Posterior vena cava (tissue), 2 donors: ENCODE measurements at regions not wholly inside any gene's neighbourhood (a gene's known extent, or its start where the extent isn't known, plus 50 kb on each side); places are given as distances from the start of the nearest gene placed in this dataset.

Source experiments
- DNase-seq: peaks from one replicate; pipeline ENCODE4 v3.0.0-alpha.2; 2020; ENCODE audit warnings: low spot score
- intact Hi-C, 2 donors: fragments of 100-400 bp; cut with DNase I; formaldehyde crosslinking; loops; one replicate each; pipeline versions ENCODE4 v1.14.1 to v1.14.2; 2022 to 2023
- donor health status: DM: yes; HTN: yes; CAD: no.
- donor health status: DM: yes; HTN: yes; CAD: no.

DNA sequence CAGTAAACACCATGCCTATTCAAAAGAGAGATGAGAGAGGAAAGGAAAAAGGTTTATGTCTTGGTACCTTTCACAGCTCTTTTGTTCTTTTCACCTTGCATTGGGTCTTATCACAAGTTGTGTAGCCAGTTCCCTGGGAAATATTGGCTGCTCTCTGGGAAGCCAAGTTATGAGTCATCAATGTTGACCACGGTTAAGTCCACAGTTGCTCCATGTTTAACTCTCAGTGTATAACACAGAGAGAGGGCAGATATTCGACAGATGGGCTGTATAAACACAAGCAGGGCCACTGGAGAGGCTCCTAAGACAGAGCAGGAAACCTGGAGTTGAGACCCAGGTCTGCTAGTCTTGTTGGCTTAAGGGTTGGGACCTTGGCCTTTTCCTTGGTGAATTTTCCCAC, 718.6 kb downstream of the QKI start:
- intact Hi-C loops: no loop called here
- DNase-seq: no peak

DNA sequence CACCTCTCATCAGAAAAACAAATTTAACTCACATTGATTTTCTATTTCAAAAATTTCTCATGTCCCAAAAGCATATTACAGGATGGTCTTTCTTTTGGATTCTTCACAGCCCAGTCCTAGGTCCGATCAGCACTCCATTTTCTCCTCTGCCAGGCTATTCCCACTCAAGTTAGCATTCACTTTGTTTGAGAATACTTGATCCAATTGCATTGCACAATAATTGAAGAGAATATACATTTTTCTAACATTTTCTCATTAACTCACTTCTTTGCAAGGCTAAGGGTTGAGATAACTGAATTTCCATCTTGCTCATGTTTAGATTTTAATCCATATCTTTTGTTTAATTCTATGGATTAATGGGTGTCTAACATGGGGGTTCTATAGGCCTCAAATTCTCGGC, 716.1 kb downstream of the QKI start:
- DNase-seq: no peak
- intact Hi-C loops: no loop called here

GRCh38 chr6:164130151-164130550, 715.6 kb downstream of the QKI start:
- intact Hi-C loops: no loop called here
- DNase-seq: no peak

GRCh38 chr6:164129218-164129617, 714.7 kb downstream of the QKI start:
- no peak for DNase-seq
- intact Hi-C loops: no loop called here

GRCh38 chr6:164128101-164128500, 713.6 kb downstream of the QKI start:
- intact Hi-C loops: no loop called here

DNA sequence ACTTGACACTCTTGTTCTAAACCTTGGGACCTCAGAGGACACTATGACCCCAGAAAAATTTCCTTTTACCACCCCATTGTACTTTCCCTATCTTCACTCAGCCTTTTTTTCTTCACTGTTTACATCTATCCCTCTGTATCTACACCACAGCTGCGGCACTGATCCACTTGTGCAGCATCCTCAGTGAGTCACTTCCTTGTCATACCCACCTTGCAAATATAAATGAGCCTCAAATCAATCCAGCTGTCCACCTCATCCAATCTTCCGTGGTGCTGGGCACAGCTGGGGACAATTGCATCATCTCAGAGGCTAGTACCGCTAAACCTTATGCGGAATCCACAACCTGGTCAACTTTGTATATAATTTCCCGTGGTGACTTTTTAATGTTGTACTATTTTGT, 710.5 kb downstream of the QKI start:
- intact Hi-C loops: no loop called here
- DNase-seq: no peak

More at GRCh38 chr6:164128101-164128500, 713.6 kb downstream of the QKI start:
- DNase-seq: no peak

DNA sequence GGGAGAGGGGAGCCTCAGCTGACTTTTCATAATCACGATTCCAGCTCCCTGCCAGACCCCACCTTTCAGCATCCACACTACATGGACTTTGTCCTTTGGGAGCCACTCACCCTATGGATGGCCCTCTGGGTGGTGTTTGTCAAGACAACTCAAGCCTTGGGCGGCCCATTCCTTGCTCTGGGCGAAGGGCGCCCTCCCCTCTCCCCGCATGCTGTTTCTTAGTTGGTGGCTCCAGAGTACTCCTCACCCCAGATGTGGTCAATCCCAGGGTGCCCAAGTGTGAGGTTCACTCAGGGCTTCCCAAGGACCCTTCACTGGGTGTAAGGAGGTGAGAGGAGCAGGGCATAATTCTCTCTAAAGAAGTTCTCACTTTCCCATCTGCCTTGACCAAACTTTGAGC, 710.0 kb downstream of the QKI start:
- intact Hi-C loops: no loop called here
- DNase-seq: no peak

- no peak for DNase-seq
- intact Hi-C loops: no loop called here
These were observed 707.6 kb downstream of the QKI start for GRCh38 chr6:164122109-164122508.

DNA sequence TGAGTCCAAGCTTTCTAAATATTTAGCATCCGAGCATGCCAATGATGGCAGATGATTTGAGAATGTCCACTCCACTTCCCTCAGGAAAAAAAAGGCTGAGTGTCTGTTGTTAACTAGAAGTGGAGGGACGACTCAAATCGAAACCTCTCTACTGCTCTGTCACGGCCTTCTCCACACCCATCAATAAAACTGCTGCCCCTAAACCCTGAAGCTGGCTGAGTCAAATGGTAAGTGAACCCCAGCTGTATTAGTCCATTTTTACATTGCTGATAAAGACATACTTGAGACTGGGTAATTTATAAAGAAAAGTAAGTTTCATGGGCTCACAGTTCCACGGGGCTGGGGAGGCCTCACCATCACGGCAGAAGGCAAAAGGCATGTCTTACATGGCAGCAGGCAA, 707.0 kb downstream of the QKI start:
- intact Hi-C loops: no loop called here
- DNase-seq: no peak

DNA sequence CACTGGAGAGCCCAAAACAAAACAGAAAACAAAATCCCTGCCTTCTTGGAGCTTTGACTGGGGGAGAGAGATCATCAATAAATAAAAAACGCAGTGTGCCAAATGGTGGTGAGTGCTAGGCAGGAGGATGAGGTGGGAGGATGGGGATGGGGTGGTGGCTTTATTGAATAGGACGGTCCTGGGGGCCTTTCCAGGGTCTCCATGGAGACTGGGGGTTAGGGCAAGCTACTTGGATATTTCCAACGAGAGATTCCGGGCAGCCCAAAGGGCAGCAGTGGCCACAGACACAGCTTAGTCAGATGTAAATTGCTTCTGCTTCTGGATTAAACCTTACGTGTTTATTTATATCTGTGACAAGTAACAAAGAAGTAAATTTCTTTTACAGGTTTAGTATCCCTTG, 700.1 kb downstream of the QKI start:
- no peak for DNase-seq
- intact Hi-C loops: no loop called here

DNA sequence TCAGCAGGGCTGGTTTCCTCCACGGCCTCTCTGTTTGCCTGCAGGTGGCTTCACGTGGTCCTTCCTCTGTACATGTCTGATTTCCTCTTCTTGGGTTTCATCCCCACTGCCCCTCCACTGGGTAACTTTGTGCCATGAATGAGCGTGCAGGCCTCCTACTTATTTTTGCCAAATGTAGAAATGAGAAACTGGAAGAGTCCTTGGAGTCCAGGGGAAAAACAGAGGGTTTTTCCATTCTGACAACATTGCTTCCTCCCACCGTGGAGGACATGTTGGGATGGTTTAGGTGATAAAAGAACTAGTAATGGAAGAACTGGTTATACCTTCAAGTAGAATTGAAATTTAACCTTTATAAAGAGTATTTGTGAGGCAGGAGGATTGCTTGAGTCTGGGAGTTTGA, 699.5 kb downstream of the QKI start:
- intact Hi-C loops: no loop called here
- no peak for DNase-seq

GRCh38 chr6:164113637-164114036, 699.1 kb downstream of the QKI start:
- intact Hi-C loops: no loop called here
- DNase-seq: no peak

- DNase-seq: no peak
- intact Hi-C loops: no loop called here
These were observed 695.2 kb downstream of the QKI start for GRCh38 chr6:164109770-164110140.

DNA sequence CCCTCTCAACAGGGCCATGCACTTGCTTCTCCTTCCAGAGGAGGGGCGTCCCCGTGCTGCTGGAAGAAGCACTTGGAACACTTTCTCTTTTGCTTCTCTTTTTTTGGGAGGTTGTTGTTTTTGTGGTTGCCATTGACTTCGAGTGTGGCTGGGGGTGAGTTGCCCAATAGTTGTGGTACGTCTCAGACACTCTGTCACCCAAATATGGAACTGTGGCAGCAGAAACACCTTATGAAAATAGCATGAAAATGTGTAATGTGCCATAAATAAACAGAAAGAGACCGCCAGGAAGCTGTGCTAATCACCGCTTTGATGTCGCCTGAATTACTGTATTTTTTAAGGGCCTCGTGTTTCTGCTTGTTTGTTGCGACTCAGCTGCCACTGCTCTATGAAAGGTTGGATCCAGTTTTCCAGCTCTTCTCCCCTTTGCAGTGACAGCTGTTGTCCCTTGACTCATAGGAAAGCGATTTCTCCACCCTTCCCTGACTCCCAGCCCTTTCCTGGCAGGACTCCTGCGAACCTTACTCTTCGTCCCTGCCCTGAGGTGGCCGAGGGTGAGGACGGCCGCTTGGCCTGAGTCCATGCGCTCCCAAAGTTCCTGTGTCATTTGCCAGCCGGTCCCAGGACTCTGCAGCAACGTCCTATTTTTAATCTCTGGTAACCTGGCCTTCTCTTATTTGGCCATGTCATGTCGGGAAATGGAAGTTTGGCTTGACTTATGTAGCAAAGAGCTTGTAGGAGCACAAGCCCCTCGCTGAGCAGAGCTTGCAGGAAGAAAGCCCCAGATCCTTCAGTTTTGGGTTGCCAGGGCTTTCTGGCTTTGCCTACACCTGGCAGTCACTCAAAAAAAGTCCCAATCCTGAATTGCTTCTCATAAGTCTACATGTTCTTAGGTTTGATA, 694.6 kb downstream of the QKI start:
- peak; percentile 87 for DNase-seq
- intact Hi-C loops: no loop called here

DNA sequence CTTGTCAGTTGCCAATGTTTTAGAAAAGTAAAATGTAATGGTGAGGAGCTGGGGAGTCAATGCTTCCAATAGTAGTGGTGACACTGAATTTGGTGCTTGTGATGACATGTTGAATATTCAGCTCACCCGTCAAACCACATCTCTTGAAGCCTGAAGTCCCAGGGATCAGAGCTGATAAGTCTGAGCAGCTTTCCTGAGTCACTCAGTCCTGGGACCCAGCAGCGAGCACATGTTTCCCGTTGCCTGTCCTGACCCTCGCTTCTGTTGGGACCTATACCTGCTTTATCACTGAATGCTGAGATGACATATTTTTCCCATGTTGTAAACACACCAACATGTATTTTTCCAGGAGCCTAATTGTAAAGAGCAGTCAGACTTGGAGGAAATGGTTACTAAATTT, 693.6 kb downstream of the QKI start:
- DNase-seq: no peak
- intact Hi-C loops: no loop called here

GRCh38 chr6:164107297-164107995, 692.9 kb downstream of the QKI start:
- intact Hi-C loops: no loop called here

DNA sequence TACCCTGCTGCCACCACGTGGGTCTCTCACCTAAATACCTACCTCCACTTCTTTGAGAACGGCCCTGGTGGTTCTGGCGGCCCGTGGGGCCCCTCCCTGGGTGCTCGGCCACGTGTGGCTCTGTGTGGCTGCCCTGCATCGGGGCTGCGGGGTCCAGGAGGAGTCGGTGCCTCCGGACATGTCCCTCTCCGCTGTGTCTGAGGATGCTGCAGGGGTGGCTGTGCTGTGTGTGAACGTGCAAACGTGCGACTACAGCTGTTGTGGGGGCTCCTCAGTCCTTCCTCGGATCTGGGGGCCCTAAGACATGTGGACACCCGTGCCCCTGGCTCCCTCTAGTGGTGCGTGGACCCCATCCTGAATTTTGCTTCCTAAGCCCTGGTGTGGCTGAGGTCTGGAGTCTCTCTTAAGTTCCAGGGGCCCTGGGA, 691.8 kb downstream of the QKI start:
- intact Hi-C loops: no loop called here
- no peak for DNase-seq

More at GRCh38 chr6:164107297-164107995, 692.9 kb downstream of the QKI start:
- no peak for DNase-seq

DNA sequence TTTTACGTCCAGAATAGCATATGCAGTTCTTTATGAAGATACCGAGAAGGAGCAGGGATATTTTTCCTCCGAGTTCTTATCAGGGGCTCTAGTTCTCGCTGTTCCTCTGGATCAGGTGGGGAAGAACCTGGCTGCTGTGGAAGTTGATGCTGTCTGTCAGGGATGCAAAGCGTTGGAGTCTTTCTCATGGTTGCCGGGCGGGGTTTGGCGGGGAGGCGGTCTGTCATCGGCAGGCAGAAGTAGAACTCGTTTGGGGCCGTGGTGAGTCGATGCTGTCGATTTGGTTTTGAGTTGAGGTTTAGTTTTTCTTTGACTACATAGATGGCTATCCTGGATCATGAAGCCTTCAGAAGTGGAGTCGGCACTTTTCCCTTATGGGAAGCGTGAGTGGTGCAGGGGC, 691.2 kb downstream of the QKI start:
- intact Hi-C loops: no loop called here
- no peak for DNase-seq

DNA sequence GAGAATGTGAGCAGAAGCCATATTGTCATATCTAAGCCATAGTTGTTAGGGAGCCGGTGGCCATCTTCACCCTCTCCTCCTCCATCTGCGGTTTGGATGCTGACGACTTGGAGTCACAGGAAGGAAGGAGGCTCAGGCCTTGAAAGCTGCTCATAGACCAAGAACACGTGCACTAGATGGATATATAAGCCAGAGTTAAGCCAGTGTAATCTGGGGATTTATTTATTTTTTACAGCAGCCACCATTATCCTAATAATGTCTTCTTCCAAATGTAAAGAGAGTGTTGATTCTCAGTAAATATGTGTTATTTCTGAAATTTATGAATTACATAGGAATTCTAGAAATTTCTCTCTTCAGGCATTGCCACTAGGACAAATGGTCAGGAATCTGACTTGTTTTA, 689.9 kb downstream of the QKI start:
- intact Hi-C loops: no loop called here

GRCh38 chr6:164102693-164103092, 688.2 kb downstream of the QKI start:
- DNase-seq: no peak
- intact Hi-C loops: no loop called here

More for the DNA sequence above, 689.9 kb downstream of the QKI start:
- no peak for DNase-seq

- no peak for DNase-seq
- intact Hi-C loops: no loop called here
These were observed 687.3 kb downstream of the QKI start for GRCh38 chr6:164101859-164102258.
